BE2C (cell line): ENCODE measurements at regions not wholly inside any gene's neighbourhood (a gene's known extent, or its start where the extent isn't known, plus 50 kb on each side); places are given as distances from the start of the nearest gene placed in this dataset.
"Not testable (repeated sequence)": the region's sequence is repeated elsewhere in the genome, so short reads cannot be mapped to it uniquely, and the experiment has no call there.

Experiments
- DNase-seq: peaks from one replicate; pipeline ENCODE4 v3.0.0-alpha.2; 2020
- H3K27me3 ChIP-seq: fragments of 250-450 bp; sonication (Bioruptor Pico); 2 replicates; pipeline ENCODE4 v1.5.1; 2020; ENCODE audit warnings: mild to moderate bottlenecking
- H3K36me3 ChIP-seq: fragments of 250-450 bp; sonication (Bioruptor Pico); 2 replicates; pipeline ENCODE4 v1.5.1; 2020; ENCODE audit warnings: mild to moderate bottlenecking
- H3K4me1 ChIP-seq: fragments of 250-450 bp; sonication (Bioruptor Pico); 2 replicates; pipeline ENCODE4 v1.5.1; 2020
- H3K4me3 ChIP-seq: 2 replicates; pipeline ENCODE4 v1.5.1; 2011; ENCODE audit warnings: low read depth, low read length
- H3K9me3 ChIP-seq: fragments of 250-450 bp; sonication (Bioruptor Pico); 2 replicates; pipeline ENCODE4 v1.5.1; 2020
- CTCF ChIP-seq: IDR thresholded peaks from 2 replicates; pipeline ENCODE4 v1.5.1; 2012; ENCODE audit warnings: mild to moderate bottlenecking, low read depth, low read length

GRCh38 chr3:153528473-153528872 is 366.4 kb downstream of the RAP2B start:
- Histone ChIP-seq H3K4me1 (no peaks in the 10 kb centered on the region), H3K36me3 (no peaks in the 10 kb centered on the region), H3K4me3 (no peak overlapping the region), H3K27me3 (no peaks in the 10 kb centered on the region), H3K9me3 (no peaks in the 10 kb centered on the region)
- DNase-seq, result no peak
- no peak for TF ChIP-seq CTCF

- TF ChIP-seq CTCF, result no peak
- H3K4me1 ChIP-seq, result no peaks in the 10 kb centered on the region
- H3K4me3 ChIP-seq, result no peak overlapping the region
- no peak for DNase-seq
- H3K9me3 ChIP-seq, result no peaks in the 10 kb centered on the region
- no peaks in the 10 kb centered on the region for H3K27me3 ChIP-seq
- H3K36me3 ChIP-seq, result no peaks in the 10 kb centered on the region
These were observed 377.2 kb downstream of the RAP2B start for GRCh38 chr3:153539263-153539662.

- Histone ChIP-seq H3K4me1 (no peaks in the 10 kb centered on the region), H3K36me3 (no peaks in the 10 kb centered on the region), H3K27me3 (no peaks in the 10 kb centered on the region), H3K9me3 (no peaks in the 10 kb centered on the region), H3K4me3 (no peak overlapping the region)
- no peak for TF ChIP-seq CTCF
- no peak for DNase-seq
These were observed 383.4 kb downstream of the RAP2B start for GRCh38 chr3:153545471-153545870.

- TF ChIP-seq CTCF, result no peak
- H3K9me3 ChIP-seq, result no peaks in the 10 kb centered on the region
- no peak overlapping the region for H3K4me3 ChIP-seq
- no peaks in the 10 kb centered on the region for H3K27me3 ChIP-seq
- DNase-seq, result no peak
- H3K36me3 ChIP-seq, result no peaks in the 10 kb centered on the region
- H3K4me1 ChIP-seq, result no peaks in the 10 kb centered on the region
These were observed 385.9 kb downstream of the RAP2B start for GRCh38 chr3:153547970-153548369.

GRCh38 chr3:153549686-153550085 is 387.7 kb downstream of the RAP2B start:
- not testable (repeated sequence) for H3K4me3 ChIP-seq, H3K4me1 ChIP-seq, DNase-seq, H3K36me3 ChIP-seq, H3K9me3 ChIP-seq, H3K27me3 ChIP-seq

- TF ChIP-seq CTCF, result no peak
- no peaks in the 10 kb centered on the region for H3K36me3 ChIP-seq
- DNase-seq, result no peak
- H3K9me3 ChIP-seq, result no peaks in the 10 kb centered on the region
- H3K27me3 ChIP-seq, result no peaks in the 10 kb centered on the region
- no peak overlapping the region for H3K4me3 ChIP-seq
- no peaks in the 10 kb centered on the region for H3K4me1 ChIP-seq
These were observed 389.7 kb downstream of the RAP2B start for GRCh38 chr3:153551536-153552285.
